Keratinocyte (primary cell): ENCODE measurements at regions not wholly inside any gene's neighbourhood (a gene's known extent, or its start where the extent isn't known, plus 50 kb on each side); places are given as distances from the start of the nearest gene placed in this dataset.

Experiments used
- DNase-seq: peaks from one replicate; pipeline ENCODE4 v3.0.0-alpha.2; 2011; ENCODE audit warnings: low read depth, missing footprints, low spot score
- FAIRE-seq: peaks from 2 replicates; lab custom pipeline; 2011; peaks lifted over from hg19 to GRCh38; lab: Jason Lieb, UNC
- H2AFZ ChIP-seq: 2 replicates; pipeline ENCODE4 v1.6.0; 2012; ENCODE audit warnings: low read length, control low read depth, inconsistent platforms; ENCODE audit not compliant: control insufficient read depth
- H3K27ac ChIP-seq: 2 replicates; pipeline ENCODE4 v1.5.1; 2011; ENCODE audit warnings: low read length; ENCODE audit not compliant: control insufficient read depth, insufficient read depth
- H3K27me3 ChIP-seq: 3 replicates; pipeline ENCODE4 v1.6.0; 2011; ENCODE audit warnings: low read length; ENCODE audit not compliant: control insufficient read depth, insufficient read depth; ENCODE audit errors: extremely low read depth
- H3K36me3 ChIP-seq, 2 experiments: 2 replicates in 1 of 2; 3 replicates in 1 of 2; pipeline ENCODE4 v1.5.1; 2011; ENCODE audit warnings: low read length in 2 of 2, mild to moderate bottlenecking in 1 of 2; ENCODE audit not compliant: control insufficient read depth in 2 of 2, insufficient read depth in 2 of 2; ENCODE audit errors: extremely low read depth in 1 of 2
- H3K4me1 ChIP-seq: 3 replicates; pipeline ENCODE4 v1.5.1; 2011; ENCODE audit warnings: low read length; ENCODE audit not compliant: control insufficient read depth, insufficient read depth; ENCODE audit errors: extremely low read depth
- H3K4me2 ChIP-seq: 3 replicates; pipeline ENCODE4 v1.6.0; 2011; ENCODE audit warnings: low read depth, low read length; ENCODE audit not compliant: control insufficient read depth, insufficient read depth; ENCODE audit errors: extremely low read depth
- H3K4me3 ChIP-seq, 3 experiments: fragments of 200-600 bp in 1 of 3; sonication (generic) in 1 of 3; 2 replicates in 2 of 3; 3 replicates in 1 of 3; pipeline ENCODE4 v1.5.1; 2011 to 2016; ENCODE audit warnings: low read length in 3 of 3, mild to moderate bottlenecking in 3 of 3, control low read depth in 2 of 3, inconsistent platforms in 1 of 3, low read depth in 1 of 3, mixed read lengths in 1 of 3, mixed run types in 1 of 3, moderate library complexity in 1 of 3; ENCODE audit not compliant: control insufficient read depth in 2 of 3, insufficient read depth in 2 of 3; ENCODE audit errors: extremely low read depth in 1 of 3
- H3K79me2 ChIP-seq: 2 replicates; pipeline ENCODE4 v1.6.0; 2012; ENCODE audit warnings: low read length; ENCODE audit not compliant: control insufficient read depth, insufficient read depth
- H3K9ac ChIP-seq: 3 replicates; pipeline ENCODE4 v1.6.0; 2011; ENCODE audit warnings: low read length; ENCODE audit not compliant: control insufficient read depth, insufficient read depth; ENCODE audit errors: extremely low read depth
- H3K9me1 ChIP-seq: 3 replicates; pipeline ENCODE4 v1.6.0; 2011; ENCODE audit warnings: low read length; ENCODE audit not compliant: control insufficient read depth, insufficient read depth; ENCODE audit errors: extremely low read depth
- H3K9me3 ChIP-seq: 2 replicates; pipeline ENCODE4 v1.5.1; 2012; ENCODE audit warnings: low read depth, low read length; ENCODE audit not compliant: control insufficient read depth
- H4K20me1 ChIP-seq: 3 replicates; pipeline ENCODE4 v1.6.0; 2011; ENCODE audit warnings: low read length; ENCODE audit not compliant: control insufficient read depth, insufficient read depth; ENCODE audit errors: extremely low read depth
- CTCF ChIP-seq, 3 experiments: IDR thresholded peaks in 1 of 3; conservative IDR thresholded peaks in 1 of 3; optimal IDR thresholded peaks in 1 of 3; 2 replicates in 2 of 3; 3 replicates in 1 of 3; pipeline versions ENCODE3 to v1.5.1; 2011; ENCODE audit warnings: low read length in 3 of 3, mild to moderate bottlenecking in 3 of 3, moderate library complexity in 2 of 3, control low read depth in 1 of 3, inconsistent platforms in 1 of 3; ENCODE audit not compliant: insufficient read depth in 2 of 3; ENCODE audit errors: extremely low read depth in 1 of 3
- EZH2 ChIP-seq: IDR thresholded peaks from one replicate; pipeline ENCODE4 v1.6.1; 2012; ENCODE audit warnings: inconsistent platforms, mild to moderate bottlenecking, low read length, moderate library complexity
- dilution Hi-C: fragments of 300-500 bp; cut with MboI; formaldehyde crosslinking; loops from one replicate; pipeline ENCODE4 v1.7.0; 2020; ENCODE audit warnings: low sequenced_read_pairs; ENCODE audit not compliant: extremely low pct_ligation_motif_present

DNA sequence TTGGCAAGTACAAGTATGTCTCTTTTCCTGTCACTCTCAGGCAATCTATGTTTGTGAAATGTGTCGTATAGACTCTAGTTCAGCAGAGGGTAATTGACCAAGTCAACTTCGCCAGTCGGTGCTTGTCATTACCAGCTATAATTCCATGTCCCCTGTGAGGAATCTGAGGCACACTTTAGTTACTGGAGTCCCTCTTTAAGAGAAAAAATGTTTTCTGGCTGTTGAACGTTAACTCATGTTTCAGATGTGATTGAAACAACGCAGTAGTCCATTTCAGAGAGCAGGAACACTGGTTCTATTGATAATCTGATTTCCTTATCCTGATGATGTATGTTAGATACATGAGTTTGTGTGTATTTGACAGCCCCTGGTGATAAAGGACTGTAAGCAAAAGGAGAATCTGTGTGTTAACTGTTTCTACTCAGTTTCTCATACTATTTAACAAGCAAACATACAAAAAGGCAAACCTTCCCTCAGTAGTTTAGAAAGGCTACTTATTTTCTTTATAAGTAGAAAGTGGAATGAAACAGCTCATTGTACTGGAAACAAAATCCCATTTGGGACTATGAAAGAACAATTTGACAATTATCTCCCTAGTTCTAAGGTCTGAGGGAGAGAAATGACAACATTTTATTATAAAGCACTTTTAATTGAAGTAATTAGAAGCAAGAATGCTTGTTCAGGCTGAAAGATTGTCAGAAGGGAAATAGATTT, 161.1 kb upstream of the TRHDE start:
- no peak overlapping the region for H3K4me3 ChIP-seq
- H3K9me3 ChIP-seq: no peaks in the 10 kb centered on the region
- no peaks in the 10 kb centered on the region for H4K20me1 ChIP-seq
- no peaks in the 10 kb centered on the region for H3K79me2 ChIP-seq
- dilution Hi-C loops: no loop called here
- no peak for TF ChIP-seq EZH2
- TF ChIP-seq CTCF (optimal IDR thresholded peaks at IDR 0.05 in 1 of 3, IDR thresholded peaks at IDR 0.05 in 1 of 3, conservative IDR thresholded peaks at IDR 0.05 in 1 of 3; ENCODE audit: extremely low read depth in 1 of 3, insufficient read depth in 2 of 3, low read length in 3 of 3): no peak
- no peaks in the 10 kb centered on the region for H3K9me1 ChIP-seq
- H3K4me2 ChIP-seq: no peak overlapping the region
- no peak overlapping the region for H3K27ac ChIP-seq
- FAIRE-seq (no peak), DNase-seq (no peak)
- no peak overlapping the region for H2AFZ ChIP-seq
- no peak overlapping the region for H3K9ac ChIP-seq
- H3K36me3 ChIP-seq: no peaks in the 10 kb centered on the region
- H3K4me1 ChIP-seq: no peaks in the 10 kb centered on the region
- no peaks in the 10 kb centered on the region for H3K27me3 ChIP-seq

GRCh38 chr12:72111706-72112105, 160.5 kb upstream of the TRHDE start:
- no peaks in the 10 kb centered on the region for H4K20me1 ChIP-seq
- H3K27ac ChIP-seq: no peak overlapping the region
- H3K4me3 ChIP-seq: no peak overlapping the region
- dilution Hi-C loops: no loop called here
- H3K27me3 ChIP-seq: no peaks in the 10 kb centered on the region
- no peaks in the 10 kb centered on the region for H3K79me2 ChIP-seq
- no peaks in the 10 kb centered on the region for H3K9me3 ChIP-seq
- no peak for FAIRE-seq
- no peak overlapping the region for H3K9ac ChIP-seq
- H3K4me2 ChIP-seq: no peak overlapping the region
- no peaks in the 10 kb centered on the region for H3K9me1 ChIP-seq
- H3K4me1 ChIP-seq: no peaks in the 10 kb centered on the region
- no peaks in the 10 kb centered on the region for H3K36me3 ChIP-seq
- no peak overlapping the region for H2AFZ ChIP-seq
- no peak for DNase-seq
- no peak for TF ChIP-seq EZH2
